Parathyroid adenoma (tissue), 2 donors: ENCODE measurements at regions not wholly inside any gene's neighbourhood (a gene's known extent, or its start where the extent isn't known, plus 50 kb on each side); places are given as distances from the start of the nearest gene placed in this dataset.

ENCODE experiments used
- H2AFZ ChIP-seq: fragments of 300-600 bp; sonication (generic); one replicate; pipeline ENCODE4 v1.7.0; 2017; ENCODE audit warnings: antibody characterized with exemption, mild to moderate bottlenecking
- H3K27ac ChIP-seq: fragments of 300-600 bp; sonication (generic); one replicate; pipeline ENCODE4 v1.7.0; 2017
- H3K27me3 ChIP-seq: fragments of 300-600 bp; sonication (generic); one replicate; pipeline ENCODE4 v1.7.0; 2017; ENCODE audit warnings: low read length; ENCODE audit not compliant: control insufficient read depth, insufficient read depth
- H3K36me3 ChIP-seq: fragments of 300-600 bp; sonication (generic); one replicate; pipeline ENCODE4 v1.7.0; 2017; ENCODE audit warnings: low read length; ENCODE audit not compliant: control insufficient read depth, insufficient read depth
- H3K4me1 ChIP-seq: fragments of 300-600 bp; sonication (generic); one replicate; pipeline ENCODE4 v1.7.0; 2017; ENCODE audit warnings: control low read depth
- H3K4me2 ChIP-seq: fragments of 300-600 bp; sonication (generic); one replicate; pipeline ENCODE4 v1.7.0; 2017; ENCODE audit warnings: low read length
- H3K4me3 ChIP-seq: fragments of 300-600 bp; sonication (generic); one replicate; pipeline ENCODE4 v1.7.0; 2017; ENCODE audit warnings: low read depth, low read length
- H3K79me2 ChIP-seq: fragments of 300-600 bp; sonication (generic); one replicate; pipeline ENCODE4 v1.7.0; 2017; ENCODE audit warnings: control low read depth
- H3K9ac ChIP-seq: fragments of 300-600 bp; sonication (generic); one replicate; pipeline ENCODE4 v1.7.0; 2017; ENCODE audit warnings: mild to moderate bottlenecking
- H3K9me3 ChIP-seq: fragments of 300-600 bp; sonication (generic); one replicate; pipeline ENCODE4 v1.7.0; 2017; ENCODE audit warnings: low read length; ENCODE audit not compliant: control insufficient read depth
- CTCF ChIP-seq: fragments of 300-600 bp; sonication (generic); IDR thresholded peaks from one replicate; pipeline ENCODE4 v1.7.0; 2017; ENCODE audit warnings: antibody characterized with exemption, mild to moderate bottlenecking
- donor health status: primary hyperparathyroidism.

DNA sequence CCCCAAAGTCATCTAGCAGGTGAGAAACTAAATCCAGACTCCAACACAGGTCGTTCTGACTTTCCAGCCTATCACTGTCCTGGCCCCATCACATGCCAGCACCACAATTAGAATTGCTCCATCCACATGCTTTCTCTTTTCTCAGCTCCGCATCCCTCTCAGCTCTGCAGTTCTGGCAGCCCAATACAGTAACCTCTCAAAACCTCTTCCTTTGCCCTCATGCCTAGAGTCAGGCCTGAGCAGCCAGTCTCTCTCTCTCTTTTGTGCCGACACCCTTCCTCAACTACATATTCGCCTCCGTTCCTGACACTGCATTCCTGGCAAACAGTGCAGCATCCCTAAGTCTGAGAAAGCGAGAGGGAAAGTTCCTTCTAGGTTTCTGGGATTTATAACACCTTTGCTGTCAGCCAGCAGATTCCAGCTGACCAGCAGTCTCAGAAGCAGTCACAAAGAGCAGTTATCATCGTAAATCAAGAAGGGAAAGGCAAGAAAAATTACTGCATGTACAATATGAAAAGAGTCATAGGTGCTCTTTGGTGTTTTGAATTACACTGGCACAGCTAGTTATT lies 258.0 kb downstream of the FAT3 start:
- H3K9ac ChIP-seq = no peak overlapping the region
- no peaks in the 10 kb centered on the region for H3K9me3 ChIP-seq
- no peak overlapping the region for H3K4me2 ChIP-seq
- no peaks in the 10 kb centered on the region for H3K79me2 ChIP-seq
- H2AFZ ChIP-seq = no peak overlapping the region
- no peak overlapping the region for H3K27ac ChIP-seq
- H3K36me3 ChIP-seq = no peaks in the 10 kb centered on the region
- no peaks in the 10 kb centered on the region for H3K27me3 ChIP-seq
- no peak overlapping the region for H3K4me3 ChIP-seq
- no peak for TF ChIP-seq CTCF
- H3K4me1 ChIP-seq = no peaks in the 10 kb centered on the region

DNA sequence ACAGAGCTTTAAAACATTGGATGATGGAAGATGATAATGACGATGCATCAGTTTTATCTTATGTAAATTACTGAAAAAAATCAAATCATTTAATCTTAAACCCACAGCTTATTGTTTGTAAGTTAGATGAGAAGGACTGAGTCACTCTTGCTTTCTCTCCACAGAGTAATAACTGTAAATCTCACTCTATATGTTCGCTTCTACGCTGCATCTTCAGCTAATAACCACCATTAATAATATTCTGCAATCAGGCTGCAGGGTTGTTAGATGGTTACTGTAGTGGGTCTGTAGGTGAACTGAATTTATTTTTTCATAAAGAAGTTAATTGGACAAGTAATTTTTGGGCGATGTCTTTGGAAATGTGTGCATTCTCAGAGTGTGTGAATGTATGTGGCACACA lies 260.0 kb downstream of the FAT3 start:
- Histone ChIP-seq H2AFZ (no peak overlapping the region), H3K4me2 (no peak overlapping the region)

GRCh38 chr11:92489826-92490399 lies 265.3 kb downstream of the FAT3 start:
- Histone ChIP-seq H3K79me2 (no peaks in the 10 kb centered on the region), H3K27ac (no peak overlapping the region), H3K9ac (no peak overlapping the region), H2AFZ (no peak overlapping the region), H3K36me3 (no peaks in the 10 kb centered on the region), H3K4me2 (no peak overlapping the region), H3K4me3 (no peak overlapping the region), H3K27me3 (no peaks in the 10 kb centered on the region), H3K9me3 (no peaks in the 10 kb centered on the region), H3K4me1 (no peaks in the 10 kb centered on the region)
- no peak for TF ChIP-seq CTCF

More for the DNA sequence above, 260.0 kb downstream of the FAT3 start:
- Histone ChIP-seq H3K79me2 (no peaks in the 10 kb centered on the region), H3K4me1 (no peaks in the 10 kb centered on the region), H3K4me3 (no peak overlapping the region), H3K9me3 (no peaks in the 10 kb centered on the region), H3K27ac (no peak overlapping the region), H3K27me3 (no peaks in the 10 kb centered on the region), H3K36me3 (no peaks in the 10 kb centered on the region), H3K9ac (no peak overlapping the region)
- no peak for TF ChIP-seq CTCF

- no peak overlapping the region for H3K27ac ChIP-seq
- H2AFZ ChIP-seq = no peak overlapping the region
- H3K4me2 ChIP-seq = no peak overlapping the region
- H3K27me3 ChIP-seq = no peaks in the 10 kb centered on the region
- H3K79me2 ChIP-seq = no peaks in the 10 kb centered on the region
- no peak for TF ChIP-seq CTCF
- no peak overlapping the region for H3K9ac ChIP-seq
- no peak overlapping the region for H3K4me3 ChIP-seq
- H3K36me3 ChIP-seq = no peaks in the 10 kb centered on the region
- H3K4me1 ChIP-seq = no peaks in the 10 kb centered on the region
- no peaks in the 10 kb centered on the region for H3K9me3 ChIP-seq
Observed at GRCh38 chr11:92492372-92492771, 267.8 kb downstream of the FAT3 start.
